ENCODE measurements at regions not wholly inside any gene's neighbourhood (a gene's known extent, or its start where the extent isn't known, plus 50 kb on each side); places are given as distances from the start of the nearest gene placed in this dataset.

GRCh38 chr22:16695261-16695660 is 102.7 kb upstream of the CCT8L2 start:
- TF ChIP-seq CTCF (conservative IDR thresholded peaks at IDR 0.05; ENCODE audit: low read depth, low read length), result no peak
- TF ChIP-seq EZH2 (IDR thresholded peaks at IDR 0.05; ENCODE audit: borderline replicate concordance, low read depth, low read length, poor library complexity, severe bottlenecking), result no peak

All from A673 (cell line).